ENCODE measurements at regions not wholly inside any gene's neighbourhood (a gene's known extent, or its start where the extent isn't known, plus 50 kb on each side); places are given as distances from the start of the nearest gene placed in this dataset.

DNA sequence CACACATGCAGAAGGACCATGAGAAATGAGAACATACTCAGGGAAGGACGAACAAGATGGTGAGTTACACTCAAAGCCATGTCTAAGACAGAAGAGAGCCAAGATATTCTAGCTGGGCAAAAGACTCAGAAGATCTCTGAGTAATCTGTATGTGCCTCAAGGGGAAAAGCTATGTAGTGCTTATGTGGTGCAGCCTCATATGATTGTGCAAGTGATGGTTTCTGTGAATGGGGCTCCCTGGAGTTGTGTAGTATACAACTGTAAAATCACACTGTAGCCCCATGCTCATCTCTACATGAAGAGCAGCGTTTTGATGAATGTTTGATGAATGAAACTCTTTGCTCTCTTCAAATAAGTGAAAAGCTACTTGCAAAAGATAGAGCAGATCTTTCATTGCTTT, 57.5 kb downstream of the OSR1 start:
- ChIA-PET CTCF (no interaction called here), POLR2A (no interaction called here)
- no peak overlapping the region for H3K27ac Mint-ChIP-seq
- no peaks in the 10 kb centered on the region for H3K36me3 Mint-ChIP-seq (ENCODE audit: low read depth)
- Histone ChIP-seq H3K4me3 (ENCODE audit: low read length) (no peak overlapping the region), H3K36me3 (ENCODE audit: insufficient read depth, low read length) (no peaks in the 10 kb centered on the region), H3K4me1 (ENCODE audit: insufficient read depth, low read length) (no peaks in the 10 kb centered on the region), H3K9me3 (ENCODE audit: control insufficient read depth in 1 of 2, insufficient read depth in 1 of 2, low read length in 2 of 2) (no peaks in the 10 kb centered on the region), H3K27me3 (ENCODE audit: control insufficient read depth in 1 of 2, insufficient read depth in 2 of 2, low read length in 2 of 2) (no peaks in the 10 kb centered on the region), H3K27ac (ENCODE audit: low read depth in 1 of 2, low read length in 2 of 2) (no peak overlapping the region)
- TF ChIP-seq, protein P1, sequence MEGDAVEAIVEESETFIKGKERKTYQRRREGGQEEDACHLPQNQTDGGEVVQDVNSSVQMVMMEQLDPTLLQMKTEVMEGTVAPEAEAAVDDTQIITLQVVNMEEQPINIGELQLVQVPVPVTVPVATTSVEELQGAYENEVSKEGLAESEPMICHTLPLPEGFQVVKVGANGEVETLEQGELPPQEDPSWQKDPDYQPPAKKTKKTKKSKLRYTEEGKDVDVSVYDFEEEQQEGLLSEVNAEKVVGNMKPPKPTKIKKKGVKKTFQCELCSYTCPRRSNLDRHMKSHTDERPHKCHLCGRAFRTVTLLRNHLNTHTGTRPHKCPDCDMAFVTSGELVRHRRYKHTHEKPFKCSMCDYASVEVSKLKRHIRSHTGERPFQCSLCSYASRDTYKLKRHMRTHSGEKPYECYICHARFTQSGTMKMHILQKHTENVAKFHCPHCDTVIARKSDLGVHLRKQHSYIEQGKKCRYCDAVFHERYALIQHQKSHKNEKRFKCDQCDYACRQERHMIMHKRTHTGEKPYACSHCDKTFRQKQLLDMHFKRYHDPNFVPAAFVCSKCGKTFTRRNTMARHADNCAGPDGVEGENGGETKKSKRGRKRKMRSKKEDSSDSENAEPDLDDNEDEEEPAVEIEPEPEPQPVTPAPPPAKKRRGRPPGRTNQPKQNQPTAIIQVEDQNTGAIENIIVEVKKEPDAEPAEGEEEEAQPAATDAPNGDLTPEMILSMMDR (IDR thresholded peaks at IDR 0.05): no peak
- no peaks in the 10 kb centered on the region for H3K9me3 Mint-ChIP-seq
- H3K4me3 Mint-ChIP-seq: no peak overlapping the region
- H3K27me3 Mint-ChIP-seq: no peaks in the 10 kb centered on the region
- intact Hi-C loops (cut with DNase I, micrococcal nuclease): no loop called here
- no peak for ATAC-seq (ENCODE audit: poor library complexity)
- no peaks in the 10 kb centered on the region for H3K4me1 Mint-ChIP-seq (ENCODE audit: low read depth)
- DNase-seq: no peak

DNA sequence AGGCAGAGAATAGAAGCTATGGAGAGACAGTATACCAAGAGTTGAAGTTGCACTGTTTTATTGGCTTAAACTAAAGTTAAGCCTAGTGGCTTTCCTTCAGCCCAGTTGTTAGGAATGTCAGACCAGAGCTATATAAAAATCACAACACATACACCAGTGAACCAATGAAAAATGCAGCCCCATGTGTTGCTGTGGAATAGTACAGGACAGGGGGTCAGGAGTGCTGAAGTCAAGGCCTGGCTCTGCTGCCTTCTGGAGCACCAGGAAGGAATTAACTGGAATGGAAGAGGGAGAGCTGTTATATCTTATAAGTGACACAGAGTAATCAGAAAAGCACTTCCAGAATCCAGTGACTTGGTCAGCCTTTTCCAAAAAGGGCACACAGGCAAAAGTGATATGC, 58.9 kb downstream of the OSR1 start:
- Mint-ChIP-seq H3K36me3 (ENCODE audit: low read depth) (no peaks in the 10 kb centered on the region), H3K4me1 (ENCODE audit: low read depth) (no peaks in the 10 kb centered on the region), H3K27ac (no peak overlapping the region), H3K27me3 (no peaks in the 10 kb centered on the region), H3K4me3 (no peak overlapping the region), H3K9me3 (no peaks in the 10 kb centered on the region)
- TF ChIP-seq, protein P1 (IDR thresholded peaks at IDR 0.05): no peak
- intact Hi-C loops (cut with DNase I, micrococcal nuclease): no loop called here
- Histone ChIP-seq H3K27me3 (ENCODE audit: control insufficient read depth in 1 of 2, insufficient read depth in 2 of 2, low read length in 2 of 2) (no peaks in the 10 kb centered on the region), H3K27ac (ENCODE audit: low read depth in 1 of 2, low read length in 2 of 2) (no peak overlapping the region), H3K4me1 (ENCODE audit: insufficient read depth, low read length) (no peaks in the 10 kb centered on the region), H3K4me3 (ENCODE audit: low read length) (no peak overlapping the region), H3K9me3 (ENCODE audit: control insufficient read depth in 1 of 2, insufficient read depth in 1 of 2, low read length in 2 of 2) (no peaks in the 10 kb centered on the region), H3K36me3 (ENCODE audit: insufficient read depth, low read length) (no peaks in the 10 kb centered on the region)
- ChIA-PET CTCF (no interaction called here), POLR2A (no interaction called here)
- DNase-seq (no peak), ATAC-seq (ENCODE audit: poor library complexity) (no peak)

DNA sequence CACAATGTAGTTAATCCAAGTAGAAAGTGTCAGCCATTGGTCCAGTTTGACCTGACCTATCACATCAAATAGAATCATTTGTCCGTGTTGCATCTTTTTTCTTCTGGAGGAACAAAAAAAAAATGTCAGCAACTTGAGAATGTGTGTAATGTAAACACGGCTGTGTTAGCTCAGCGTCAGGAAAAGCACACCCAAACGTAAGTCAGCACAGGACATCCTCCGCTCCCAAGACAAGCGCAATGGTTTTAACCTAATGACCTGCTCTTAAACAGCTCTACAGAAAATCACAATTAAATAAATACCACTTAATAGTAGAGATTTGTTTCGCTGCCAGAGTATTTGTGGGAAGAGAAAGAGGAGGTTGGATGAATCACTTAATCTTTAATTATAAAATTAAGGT, 59.4 kb downstream of the OSR1 start:
- Mint-ChIP-seq H3K4me1 (ENCODE audit: low read depth) (no peaks in the 10 kb centered on the region), H3K27me3 (no peaks in the 10 kb centered on the region), H3K36me3 (ENCODE audit: low read depth) (no peaks in the 10 kb centered on the region), H3K4me3 (no peak overlapping the region), H3K27ac (no peak overlapping the region), H3K9me3 (no peaks in the 10 kb centered on the region)
- H3K27ac ChIP-seq (ENCODE audit: low read depth in 1 of 2, low read length in 2 of 2): no peak overlapping the region
- no peaks in the 10 kb centered on the region for H3K36me3 ChIP-seq (ENCODE audit: insufficient read depth, low read length)
- POLR2A ChIA-PET: no interaction called here
- H3K4me3 ChIP-seq (ENCODE audit: low read length): no peak overlapping the region
- CTCF ChIA-PET: no interaction called here
- intact Hi-C loops (cut with DNase I, micrococcal nuclease): no loop called here
- no peak for DNase-seq
- no peaks in the 10 kb centered on the region for H3K27me3 ChIP-seq (ENCODE audit: control insufficient read depth in 1 of 2, insufficient read depth in 2 of 2, low read length in 2 of 2)
- TF ChIP-seq, protein P1 (IDR thresholded peaks at IDR 0.05): no peak
- no peaks in the 10 kb centered on the region for H3K4me1 ChIP-seq (ENCODE audit: insufficient read depth, low read length)
- no peak for ATAC-seq (ENCODE audit: poor library complexity)
- no peaks in the 10 kb centered on the region for H3K9me3 ChIP-seq (ENCODE audit: control insufficient read depth in 1 of 2, insufficient read depth in 1 of 2, low read length in 2 of 2)
